K562 (cell line): ENCODE measurements at regions not wholly inside any gene's neighbourhood (a gene's known extent, or its start where the extent isn't known, plus 50 kb on each side); places are given as distances from the start of the nearest gene placed in this dataset.

Source experiments
- ATAC-seq: fragments of 200-7000 bp; cut with Tn5 transposase; 3 replicates; pipeline ENCODE4 v1.9.1; 2020; ENCODE audit warnings: moderate library complexity
- BruUV-seq: library from RNA; stranded (reverse); fragments of 400-500 nt; replicated peaks from 2 replicates; lab custom pipeline; 2021; lab: Mats Ljungman, UMichigan
- CTCF ChIA-PET: fragments of 300-600 bp; formaldehyde crosslinking; extraction: SDS; loops from one replicate; lab custom pipeline; 2021; ENCODE audit warnings: low intra/inter-chr PET ratio; lab: Yijun Ruan, JAX
- POLR2A ChIA-PET: fragments of 300-600, 350-650 bp; sonication (Branson Sonifier 250); formaldehyde crosslinking; extraction: SDS; loops from one replicate; lab custom pipeline; 2021; ENCODE audit warnings: antibody characterized with exemption, inconsistent platforms; lab: Yijun Ruan, JAX
- DNase-seq, 4 experiments: peaks; one replicate each; pipeline versions ENCODE4 v3.0.0 to v3.0.0-alpha.2; 2011 to 2018; ENCODE audit warnings: low spot score in 3 of 4, mixed read lengths in 3 of 4; ENCODE audit errors: extremely low read depth in 1 of 4
- FAIRE-seq: peaks from 2 replicates; lab custom pipeline; 2011; peaks lifted over from hg19 to GRCh38; lab: Jason Lieb, UNC
- H2AFZ ChIP-seq: 2 replicates; pipeline ENCODE4 v1.6.0; 2011; ENCODE audit warnings: low read depth, low read length, control low read depth, inconsistent platforms
- H3K27ac ChIP-seq: fragments of 200-600 bp; 3 replicates; pipeline ENCODE4 v1.8.0; 2011; ENCODE audit warnings: low read depth, mild to moderate bottlenecking, control low read depth, inconsistent platforms, low read length, moderate library complexity, mixed read lengths; ENCODE audit errors: extremely low read depth
- H3K27me3 ChIP-seq, 2 experiments: fragments of 300-600 bp in 1 of 2; 2 replicates in 1 of 2; 3 replicates in 1 of 2; pipeline versions ENCODE4 v1.6.0 to v1.8.0; 2011; ENCODE audit warnings: inconsistent platforms in 2 of 2, low read length in 2 of 2, mild to moderate bottlenecking in 1 of 2, mixed read lengths in 1 of 2, moderate library complexity in 1 of 2; ENCODE audit not compliant: control insufficient read depth in 2 of 2, insufficient read depth in 2 of 2
- H3K36me3 ChIP-seq: fragments of 300-600 bp; 3 replicates; pipeline ENCODE4 v1.8.0; 2011; ENCODE audit warnings: mild to moderate bottlenecking, low read length, inconsistent platforms; ENCODE audit not compliant: control insufficient read depth, insufficient read depth
- H3K4me1 ChIP-seq, 2 experiments: fragments of 200-600 bp in 1 of 2; replicated peaks in 1 of 2; 2 replicates in 1 of 2; 3 replicates in 1 of 2; pipeline versions ENCODE4 v1.5.1 to v1.8.0; 2011; ENCODE audit warnings: inconsistent platforms in 2 of 2, low read length in 2 of 2, mild to moderate bottlenecking in 1 of 2, mixed read lengths in 1 of 2, moderate library complexity in 1 of 2; ENCODE audit not compliant: control insufficient read depth in 2 of 2, insufficient read depth in 2 of 2
- H3K4me2 ChIP-seq: 2 replicates; pipeline ENCODE4 v1.6.1; 2011; ENCODE audit warnings: low read length, control low read depth, inconsistent platforms, mixed read lengths; ENCODE audit not compliant: insufficient read depth
- H3K4me3 ChIP-seq: fragments of 200-600 bp; sonication (generic), shearing (Covaris generic); 2 replicates; pipeline ENCODE4 v1.5.1; 2016; ENCODE audit warnings: control low read depth, inconsistent platforms
- H3K79me2 ChIP-seq: fragments of 200-600 bp; 3 replicates; pipeline ENCODE4 v1.8.0; 2011; ENCODE audit warnings: low read length, inconsistent platforms; ENCODE audit not compliant: control insufficient read depth, insufficient read depth
- H3K9ac ChIP-seq, 2 experiments: 2 replicates each; pipeline versions ENCODE4 v1.6.0 to v1.6.1; 2011; ENCODE audit warnings: low read depth in 2 of 2, low read length in 2 of 2, control low read depth in 1 of 2, inconsistent platforms in 1 of 2, mild to moderate bottlenecking in 1 of 2, mixed read lengths in 1 of 2; ENCODE audit not compliant: insufficient read depth in 1 of 2
- H3K9me1 ChIP-seq: one replicate; pipeline ENCODE4 v1.6.0; 2011; ENCODE audit warnings: inconsistent platforms, mild to moderate bottlenecking, low read length, moderate library complexity; ENCODE audit not compliant: control insufficient read depth, insufficient read depth
- H3K9me3 ChIP-seq: replicated peaks from 2 replicates; pipeline ENCODE4 v1.5.1; 2011; ENCODE audit warnings: low read depth, low read length, inconsistent platforms; ENCODE audit not compliant: control insufficient read depth, insufficient read depth
- H4K20me1 ChIP-seq: replicated peaks from 2 replicates; pipeline ENCODE4 v1.6.1; 2011; ENCODE audit warnings: low read length, inconsistent platforms, mixed read lengths; ENCODE audit not compliant: control insufficient read depth, insufficient read depth
- CTBP1 ChIP-seq: fragments of 450-650 bp; IDR thresholded peaks from 2 replicates; pipeline ENCODE4 v1.6.1; 2016; ENCODE audit warnings: borderline replicate concordance
- EHMT2 ChIP-seq: fragments of 450-650 bp; IDR thresholded peaks from 2 replicates; pipeline ENCODE4 v1.6.1; 2018; ENCODE audit warnings: antibody characterized with exemption
- HDAC2 ChIP-seq: fragments of 450-650 bp; IDR thresholded peaks from 2 replicates; pipeline ENCODE4 v1.6.1; 2016; ENCODE audit warnings: mild to moderate bottlenecking
- KLF10 ChIP-seq: fragments of 250-450 bp; sonication (Bioruptor Pico); IDR thresholded peaks from 2 replicates; pipeline ENCODE4 v1.6.1; 2021; ENCODE audit warnings: matching md5 sums
- MEIS2 ChIP-seq: fragments of 450-650 bp; IDR thresholded peaks from 2 replicates; pipeline ENCODE4 v1.6.1; 2014; ENCODE audit warnings: mild to moderate bottlenecking; ENCODE audit not compliant: partially characterized antibody
- RFX7 ChIP-seq: fragments of 250-450 bp; sonication (Bioruptor Pico); IDR thresholded peaks from 2 replicates; pipeline ENCODE4 v1.5.1; 2021; ENCODE audit warnings: mild to moderate bottlenecking
- RUNX1 ChIP-seq: sonication (generic); IDR thresholded peaks from 2 replicates; pipeline ENCODE4 v1.6.1; 2016; ENCODE audit warnings: antibody characterized with exemption, low read depth
- SPI1 ChIP-seq: IDR thresholded peaks from 2 replicates; pipeline ENCODE4 v1.6.1; 2011; ENCODE audit warnings: low read depth, low read length, control low read depth, borderline replicate concordance
- TARDBP ChIP-seq: fragments of 450-650 bp; IDR thresholded peaks from 2 replicates; pipeline ENCODE4 v1.6.1; 2016
- THAP12 ChIP-seq: fragments of 250-450 bp; sonication (Bioruptor Pico); IDR thresholded peaks from 2 replicates; pipeline ENCODE4 v1.9.0; 2021; ENCODE audit warnings: mild to moderate bottlenecking, inconsistent platforms
- TSC22D4 ChIP-seq: fragments of 450-650 bp; IDR thresholded peaks from 2 replicates; pipeline ENCODE4 v1.6.1; 2016; ENCODE audit warnings: missing genetic modification characterization, missing biosample characterization, control low read depth
- XRCC3 ChIP-seq: fragments of 450-650 bp; IDR thresholded peaks from 2 replicates; pipeline ENCODE4 v1.6.1; 2017; ENCODE audit warnings: mild to moderate bottlenecking, moderate library complexity
- ZFP30 ChIP-seq: fragments of 250-450 bp; sonication (Bioruptor Pico); IDR thresholded peaks from 2 replicates; pipeline ENCODE4 v1.8.0; 2022; ENCODE audit warnings: moderate library complexity, mild to moderate bottlenecking, inconsistent platforms, borderline replicate concordance
- WGBS: fragments of 100-300 bp; shearing (Covaris generic); methylation state at CpG from one replicate; pipeline ENCODE4 v1.1.6; 2016; ENCODE audit warnings: low coverage, mixed read lengths; ENCODE audit not compliant: insufficient coverage; ENCODE audit errors: missing lambda C conversion rate; 5-methylcytosine and 5-hydroxymethylcytosine counted together
- in situ Hi-C: fragments of 300-500 bp; cut with MboI; formaldehyde crosslinking; loops from 4 replicates; pipeline ENCODE4 v1.15.0; 2018; ENCODE audit warnings: inconsistent platforms, mixed read lengths
- intact Hi-C: fragments of 100-400 bp; cut with micrococcal nuclease; formaldehyde crosslinking; loops from 2 replicates; pipeline ENCODE4 v1.14.2; 2022
- TF ChIP-seq, protein P1 (sequence below): fragments of 450-650 bp; formaldehyde crosslinking; IDR thresholded peaks from 2 replicates; pipeline ENCODE4 v1.4.0; 2020; ENCODE audit warnings: mild to moderate bottlenecking, moderate library complexity

GRCh38 chr3:18077128-18077840 is 334.9 kb upstream of the TBC1D5 start:
- in situ Hi-C loops: no loop called here
- Histone ChIP-seq H2AFZ (no peak overlapping the region), H3K9ac (no peak overlapping the region), H3K79me2 (no peaks in the 10 kb centered on the region), H3K4me1 (peaks cover 0 to 12% of the 10 kb centered on the region in 2 experiments; a peak in 2 of 5 replicates), H3K9me1 (no peaks in the 10 kb centered on the region), H3K4me2 (no peak overlapping the region), H3K9me3 (no peaks in the 10 kb centered on the region), H3K27ac (no peak overlapping the region), H3K27me3 (no peaks in the 10 kb centered on the region), H3K36me3 (no peaks in the 10 kb centered on the region), H3K4me3 (no peak overlapping the region), H4K20me1 (no peaks in the 10 kb centered on the region)
- no TSS peak for BruUV-seq
- no peak for FAIRE-seq
- CTCF ChIA-PET: no interaction called here
- WGBS: 13% methylated on average over 7 of the region's 7 CpGs
- intact Hi-C loops: no loop called here
- POLR2A ChIA-PET: interaction anchor here (0.6 kb wide), 2 partner anchors 9 to 834 kb away, joined by 3 read pairs; no protein-coding TSS in a partner anchor
- no peak for DNase-seq
- TF ChIP-seq MEIS2: peak; percentile 28
- peak; percentile 32; the same call in 1 of the 2 replicates for TF ChIP-seq SPI1
- TF ChIP-seq EHMT2: no peak
- ATAC-seq: no peak

GRCh38 chr3:18076301-18076700 is 333.9 kb upstream of the TBC1D5 start:
- in situ Hi-C loops (no loop called here), intact Hi-C loops (no loop called here)
- no peaks in the 10 kb centered on the region for H3K9me3 ChIP-seq
- no peaks in the 10 kb centered on the region for H4K20me1 ChIP-seq
- H3K79me2 ChIP-seq: no peaks in the 10 kb centered on the region
- ChIA-PET POLR2A (interaction anchor here (0.6 kb wide), 1 partner anchor 833 kb away, joined by 3 read pairs; no protein-coding TSS in a partner anchor), CTCF (interaction anchor here (0.7 kb wide), 1 partner anchor 84 kb away, joined by 3 read pairs; no protein-coding TSS in a partner anchor)
- ATAC-seq: no peak
- H3K4me1 ChIP-seq: peaks cover 0 to 12% of the 10 kb centered on the region in 2 experiments; a peak in 2 of 5 replicates
- DNase-seq: no peak
- no TSS peak for BruUV-seq
- WGBS: 8% methylated on average over 1 of the region's 1 CpG
- H3K27me3 ChIP-seq: no peaks in the 10 kb centered on the region
- H3K27ac ChIP-seq: no peak overlapping the region
- H3K36me3 ChIP-seq: no peaks in the 10 kb centered on the region
- H3K4me3 ChIP-seq: no peak overlapping the region
- no peak overlapping the region for H3K9ac ChIP-seq
- H3K4me2 ChIP-seq: no peak overlapping the region
- no peak for FAIRE-seq
- H2AFZ ChIP-seq: no peak overlapping the region
- no peaks in the 10 kb centered on the region for H3K9me1 ChIP-seq
- no peak for TF ChIP-seq XRCC3
- TF ChIP-seq HDAC2: no peak
- TF ChIP-seq RUNX1: no peak
- no peak for TF ChIP-seq ZFP30 (CRISPR knock-in tag)
- TF ChIP-seq TSC22D4 (tag): no peak
- TF ChIP-seq RFX7: no peak
- no peak for TF ChIP-seq TARDBP
- no peak for TF ChIP-seq THAP12 (CRISPR knock-in tag)
- TF ChIP-seq CTBP1: no peak
- TF ChIP-seq KLF10: no peak
- TF ChIP-seq, protein P1, sequence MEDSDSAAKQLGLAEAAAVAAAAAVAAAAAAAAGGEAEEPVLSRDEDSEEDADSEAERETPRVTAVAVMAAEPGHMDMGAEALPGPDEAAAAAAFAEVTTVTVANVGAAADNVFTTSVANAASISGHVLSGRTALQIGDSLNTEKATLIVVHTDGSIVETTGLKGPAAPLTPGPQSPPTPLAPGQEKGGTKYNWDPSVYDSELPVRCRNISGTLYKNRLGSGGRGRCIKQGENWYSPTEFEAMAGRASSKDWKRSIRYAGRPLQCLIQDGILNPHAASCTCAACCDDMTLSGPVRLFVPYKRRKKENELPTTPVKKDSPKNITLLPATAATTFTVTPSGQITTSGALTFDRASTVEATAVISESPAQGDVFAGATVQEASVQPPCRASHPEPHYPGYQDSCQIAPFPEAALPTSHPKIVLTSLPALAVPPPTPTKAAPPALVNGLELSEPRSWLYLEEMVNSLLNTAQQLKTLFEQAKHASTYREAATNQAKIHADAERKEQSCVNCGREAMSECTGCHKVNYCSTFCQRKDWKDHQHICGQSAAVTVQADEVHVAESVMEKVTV (CRISPR knock-in tag): no peak
